ENCODE measurements at regions not wholly inside any gene's neighbourhood (a gene's known extent, or its start where the extent isn't known, plus 50 kb on each side); places are given as distances from the start of the nearest gene placed in this dataset.

DNA sequence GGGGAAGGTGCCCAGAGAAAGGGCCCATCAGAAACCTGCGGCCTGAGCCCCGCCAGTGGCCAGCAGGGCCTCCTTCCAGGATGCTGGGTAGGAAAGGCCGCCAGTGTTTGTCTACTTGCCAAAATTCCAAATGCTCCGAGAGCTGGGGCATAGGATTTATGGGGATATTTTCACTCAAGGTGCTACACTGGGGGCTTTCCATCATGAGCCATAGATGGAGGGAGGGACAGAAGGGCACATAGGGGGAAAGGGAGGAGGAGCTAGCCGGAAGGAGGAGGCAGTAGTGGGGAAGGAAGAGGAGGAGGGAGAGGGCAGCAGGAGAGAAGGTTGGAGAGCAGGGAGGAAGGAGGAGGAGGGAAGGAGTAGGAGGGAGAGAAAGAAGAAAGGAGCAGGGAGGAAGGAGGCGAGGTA lies 494.7 kb upstream of the PROK2 start:
- TF ChIP-seq SP1 (IDR thresholded peaks at IDR 0.05; ENCODE audit: low read depth, low read length) (no peak), CTCF (IDR thresholded peaks at IDR 0.05; ENCODE audit: control extremely low read depth in 1 of 3, insufficient read depth in 1 of 3, low read depth in 1 of 3, low read length in 3 of 3) (no peak), POLR2A (IDR thresholded peaks at IDR 0.05; ENCODE audit: control extremely low read depth in 1 of 2, low read depth in 2 of 2, low read length in 2 of 2) (no peak)

All from H1 (cell line).